CMK (cell line): ENCODE measurements at regions not wholly inside any gene's neighbourhood (a gene's known extent, or its start where the extent isn't known, plus 50 kb on each side); places are given as distances from the start of the nearest gene placed in this dataset.

ENCODE experiments used
- DNase-seq: peaks from one replicate; pipeline ENCODE4 v3.0.0-alpha.2; 2010; ENCODE audit warnings: low read depth

GRCh38 chr1:80047791-80048190 lies 1041.3 kb upstream of the ADGRL4 start:
- DNase-seq, result no peak

GRCh38 chr1:80044662-80045061 lies 1038.1 kb upstream of the ADGRL4 start:
- DNase-seq, result no peak

DNA sequence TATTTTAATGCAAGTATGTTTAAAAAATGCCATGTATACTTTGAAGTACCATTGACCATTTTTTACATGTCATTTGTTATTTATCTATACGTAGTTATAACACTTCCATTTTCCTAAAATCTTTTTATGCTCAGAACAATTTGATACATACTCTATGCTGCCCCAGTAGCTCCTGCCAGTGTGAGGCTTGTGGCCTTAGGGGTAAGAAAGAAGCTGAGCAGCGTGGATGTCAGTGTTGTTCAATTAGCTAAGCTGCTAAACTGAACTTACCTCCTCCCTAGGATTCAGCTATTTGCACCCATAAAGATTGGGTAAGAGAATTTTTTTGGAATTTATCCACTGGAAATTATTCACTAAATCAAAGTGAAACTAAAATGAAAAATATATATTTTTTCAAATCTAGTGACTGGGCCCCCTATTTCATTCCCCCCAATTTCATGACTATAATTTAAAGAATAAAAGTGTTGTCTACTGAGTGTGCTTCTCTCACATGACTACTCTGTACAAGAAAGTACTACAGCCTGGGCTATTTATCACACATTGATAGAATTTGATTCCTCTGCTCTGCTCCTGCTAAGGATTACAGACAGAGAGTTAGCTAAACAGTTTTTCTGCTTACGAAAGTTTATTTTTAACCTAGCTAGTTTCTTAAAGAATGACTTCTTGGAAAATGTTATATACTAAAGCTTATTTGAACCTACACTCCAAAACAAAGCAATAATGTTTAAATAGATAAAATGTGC lies 1030.3 kb upstream of the ADGRL4 start:
- DNase-seq, result no peak

DNA sequence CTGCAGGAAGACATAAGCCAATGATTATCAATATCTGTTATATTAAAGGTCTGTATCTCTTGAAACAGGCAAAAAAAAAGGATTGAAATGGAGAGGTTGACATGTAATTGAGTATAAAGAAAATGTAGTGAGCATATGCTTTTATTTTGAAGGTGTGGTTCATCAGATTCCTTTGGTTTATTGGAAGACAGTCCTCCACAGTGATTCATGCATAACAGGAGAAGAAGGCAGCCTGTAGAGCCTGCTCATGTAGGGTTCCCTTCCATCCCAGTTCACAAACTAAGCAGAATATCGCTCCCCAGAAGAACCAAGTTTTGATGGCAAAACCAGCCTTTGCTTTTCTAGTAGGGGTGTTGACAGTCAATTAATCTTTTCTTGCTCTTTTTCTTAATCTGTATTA lies 1016.8 kb upstream of the ADGRL4 start:
- DNase-seq, result no peak

- no peak for DNase-seq
Measured at GRCh38 chr1:80021891-80022290, 1015.4 kb upstream of the ADGRL4 start.

GRCh38 chr1:80018348-80018747 lies 1011.8 kb upstream of the ADGRL4 start:
- no peak for DNase-seq

DNA sequence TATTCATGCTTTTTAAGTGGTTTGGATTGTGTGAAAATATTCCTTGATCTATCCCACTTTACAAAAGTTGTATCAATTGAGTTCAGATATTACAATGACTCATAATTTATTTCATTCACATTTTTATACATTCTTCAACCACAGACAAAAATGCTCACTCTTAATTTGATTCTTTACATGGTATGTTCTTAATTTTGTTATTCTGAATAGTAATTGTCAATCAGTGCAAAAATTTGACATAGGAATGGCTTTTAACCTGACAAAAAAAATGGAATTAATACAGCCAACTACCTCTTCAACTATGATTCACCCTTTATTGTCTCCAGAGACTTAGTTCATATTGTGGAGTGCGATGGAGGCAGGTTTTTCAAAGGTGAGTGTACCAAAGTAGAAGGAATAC lies 1002.4 kb upstream of the ADGRL4 start:
- no peak for DNase-seq

DNA sequence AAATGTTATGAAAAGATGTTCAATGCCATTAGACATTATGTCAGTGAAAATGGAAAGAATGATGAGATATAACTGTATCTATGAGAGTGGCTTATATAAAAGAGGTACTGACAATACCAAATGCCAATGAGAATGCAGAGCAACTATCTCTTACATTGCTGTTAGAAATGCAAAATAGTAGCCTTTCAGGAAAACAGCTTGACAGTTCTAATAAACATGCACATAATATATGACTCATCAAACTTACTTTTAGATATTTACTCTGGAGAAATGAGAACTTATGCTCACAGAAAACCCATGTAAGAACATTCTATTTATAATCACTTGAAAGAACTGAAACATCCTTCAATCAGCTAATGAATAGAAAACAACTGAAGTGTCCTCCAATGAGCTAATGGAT lies 996.7 kb upstream of the ADGRL4 start:
- no peak for DNase-seq

DNA sequence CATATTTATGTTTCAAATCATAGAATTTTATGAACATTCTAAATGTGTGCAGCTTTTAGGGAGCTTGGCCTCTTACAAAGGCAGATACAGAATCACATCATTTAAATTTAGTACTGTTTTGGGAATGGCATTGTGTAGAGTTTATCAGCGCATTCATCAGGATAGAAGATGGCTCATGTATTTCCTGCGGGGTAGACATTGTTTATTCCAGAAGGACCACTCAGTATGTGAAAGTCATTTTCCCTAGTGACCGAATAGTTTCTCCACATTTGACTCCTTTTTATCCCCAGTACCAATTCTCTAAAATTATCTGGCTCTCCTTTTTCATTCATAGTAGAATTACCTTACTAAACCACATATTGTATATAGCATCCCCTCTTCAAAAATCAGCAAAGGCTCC lies 981.9 kb upstream of the ADGRL4 start:
- DNase-seq, result no peak

GRCh38 chr1:79982211-79982610 lies 975.7 kb upstream of the ADGRL4 start:
- no peak for DNase-seq

DNA sequence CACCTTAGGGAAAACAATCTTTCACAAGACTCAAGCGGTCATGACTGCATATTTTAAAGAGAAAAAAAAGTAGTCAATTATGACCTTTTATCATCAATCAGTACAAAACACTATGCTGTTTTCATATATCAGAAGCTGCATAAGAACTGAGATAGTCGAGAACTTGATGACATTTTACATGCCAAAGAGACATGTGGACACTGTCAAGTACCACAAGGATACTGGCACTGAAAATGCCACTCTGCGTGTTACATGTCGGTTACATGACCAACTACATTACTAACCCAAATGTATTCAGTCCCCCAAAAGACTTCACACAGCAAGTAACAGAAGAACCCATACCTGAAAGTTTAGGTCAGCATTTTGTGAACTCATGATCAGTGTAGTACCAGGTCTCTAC lies 975.0 kb upstream of the ADGRL4 start:
- no peak for DNase-seq

- DNase-seq, result no peak
Measured at GRCh38 chr1:79979346-79979745, 972.8 kb upstream of the ADGRL4 start.

DNA sequence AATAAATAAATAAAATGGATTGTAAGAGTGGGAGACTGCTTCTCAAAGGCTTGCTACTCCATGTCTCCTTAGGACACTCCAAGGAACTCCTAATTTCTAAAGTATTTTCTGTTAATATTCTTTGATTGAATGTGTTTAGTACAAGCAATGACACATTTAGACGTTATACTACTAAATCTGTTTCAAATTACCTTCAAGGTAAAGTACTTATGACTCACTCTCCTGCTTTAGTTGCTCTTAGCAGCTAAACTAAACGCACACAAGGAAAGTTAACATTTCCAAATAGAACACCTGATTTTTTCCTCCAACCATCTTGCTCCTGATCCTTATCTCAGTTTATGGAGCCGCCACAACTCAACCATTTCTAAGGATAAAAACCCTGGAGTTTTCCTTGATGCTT lies 969.8 kb upstream of the ADGRL4 start:
- no peak for DNase-seq

DNA sequence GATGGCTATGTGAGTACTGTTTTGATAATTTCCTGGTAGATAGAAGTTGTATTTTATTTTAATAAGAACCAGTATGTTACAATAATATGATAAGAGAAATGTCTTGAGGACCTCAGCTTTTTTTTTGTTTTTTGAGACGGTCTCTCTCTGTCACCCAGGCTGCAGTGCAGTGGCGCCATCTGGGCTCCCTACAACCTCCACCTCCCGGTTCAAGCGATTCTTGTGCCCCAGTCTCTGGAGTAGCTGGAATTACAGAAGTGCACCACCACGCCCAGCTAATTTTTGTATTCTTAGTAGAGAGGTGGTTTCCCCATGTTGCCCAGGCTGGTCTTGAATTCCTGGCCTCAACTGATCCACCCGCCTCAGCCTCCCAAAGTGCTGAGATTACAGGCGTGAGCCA lies 968.1 kb upstream of the ADGRL4 start:
- DNase-seq, result no peak

DNA sequence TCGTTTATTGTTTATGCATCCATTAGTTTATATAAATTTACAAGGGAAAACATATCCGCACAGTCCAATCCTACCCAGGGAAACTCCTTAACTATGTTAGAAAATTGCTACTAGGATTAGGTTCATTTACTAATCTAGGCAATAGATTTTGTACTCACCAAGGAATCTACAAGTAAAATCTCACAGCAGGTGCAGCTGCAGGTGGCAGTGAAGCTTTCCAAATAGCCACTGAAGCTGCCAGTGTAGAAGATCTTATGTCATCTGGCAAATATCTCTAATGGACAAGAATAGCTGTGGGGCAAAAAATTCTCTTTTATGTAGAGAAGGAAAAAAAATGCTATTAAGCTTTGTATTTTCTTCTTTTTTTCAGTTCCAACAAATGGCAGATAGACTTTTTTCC lies 963.4 kb upstream of the ADGRL4 start:
- DNase-seq, result no peak

DNA sequence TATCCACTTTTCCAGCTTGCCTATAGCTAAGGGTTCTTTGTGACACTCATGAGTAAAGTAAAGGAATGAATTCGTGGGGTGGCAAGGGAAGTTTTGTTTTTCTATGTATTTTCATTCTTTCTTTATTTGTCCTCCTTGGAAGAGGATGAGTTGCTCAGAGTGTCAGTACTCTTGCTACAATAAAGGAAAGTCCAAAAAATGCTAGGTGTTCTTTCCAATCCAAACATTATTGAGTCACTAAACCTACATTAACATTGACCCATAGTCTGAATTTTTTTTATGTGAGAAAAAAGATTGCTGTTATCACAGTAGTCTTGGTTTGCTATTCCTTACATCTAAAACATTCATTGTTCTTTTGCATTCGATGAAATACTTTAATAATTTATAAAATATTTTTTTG lies 959.9 kb upstream of the ADGRL4 start:
- no peak for DNase-seq

GRCh38 chr1:79959635-79960034 lies 953.1 kb upstream of the ADGRL4 start:
- DNase-seq, result no peak

GRCh38 chr1:79955966-79956365 lies 949.4 kb upstream of the ADGRL4 start:
- no peak for DNase-seq

GRCh38 chr1:79950511-79950910 lies 944.0 kb upstream of the ADGRL4 start:
- DNase-seq, result no peak

DNA sequence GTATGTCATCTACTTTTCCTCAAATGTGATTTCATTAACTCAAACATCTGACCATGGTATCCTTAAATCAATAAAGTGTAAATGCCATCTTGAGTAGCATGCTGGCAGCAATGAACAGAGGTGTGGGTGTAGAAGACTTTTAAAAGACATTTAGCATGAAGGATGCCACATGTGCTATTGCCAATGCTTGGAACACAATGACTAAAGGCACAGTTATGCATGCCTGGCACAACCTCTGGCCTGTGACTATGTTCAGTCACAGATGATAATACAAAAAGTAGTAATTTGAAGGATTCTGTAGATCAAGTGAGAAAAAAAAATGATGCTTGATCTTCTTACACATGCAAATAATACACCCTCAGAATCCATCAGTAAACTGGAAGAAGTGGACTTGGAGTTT lies 938.9 kb upstream of the ADGRL4 start:
- DNase-seq, result no peak

GRCh38 chr1:79929356-79929755 lies 922.8 kb upstream of the ADGRL4 start:
- DNase-seq, result no peak

- DNase-seq, result no peak
Measured at GRCh38 chr1:79928901-79929300, 922.4 kb upstream of the ADGRL4 start.

DNA sequence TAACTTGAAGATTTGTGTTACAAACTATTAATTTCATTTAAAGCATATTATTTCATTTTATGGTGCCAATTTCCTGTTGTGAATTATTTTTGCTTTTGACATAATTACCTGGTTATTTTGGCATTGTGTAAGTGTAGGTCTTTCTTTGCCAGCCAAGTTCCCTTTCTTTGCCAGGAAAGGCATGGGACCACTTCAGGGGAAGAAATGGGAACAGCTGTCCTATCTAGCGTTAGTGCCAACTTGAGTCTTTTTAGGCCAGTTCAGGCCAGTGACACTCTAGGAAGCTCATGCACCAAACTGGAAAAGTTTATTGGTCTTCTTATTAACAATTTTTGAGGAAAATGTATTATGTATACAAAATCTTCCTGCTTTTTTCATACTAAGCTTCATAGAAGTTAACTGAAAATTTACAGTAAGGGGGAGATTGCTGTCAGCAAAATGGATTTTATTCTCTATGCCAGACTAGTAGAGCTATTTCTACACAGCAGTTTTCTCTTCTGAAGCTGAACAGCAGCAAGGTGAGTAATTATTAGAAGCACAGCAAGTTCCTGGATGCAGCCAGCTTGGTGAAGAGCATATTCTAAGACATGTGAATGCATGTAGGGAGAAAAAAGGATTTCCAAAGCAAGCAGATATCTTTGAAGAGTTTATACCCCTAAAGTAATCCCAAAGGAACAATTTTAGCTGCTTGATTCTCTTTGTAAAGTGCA lies 914.6 kb upstream of the ADGRL4 start:
- no peak for DNase-seq

GRCh38 chr1:79914896-79915295 lies 908.4 kb upstream of the ADGRL4 start:
- no peak for DNase-seq
